Suppressor macrophage treated with lipopolysaccharide for 4 hours (primary cell): ENCODE measurements at regions not wholly inside any gene's neighbourhood (a gene's known extent, or its start where the extent isn't known, plus 50 kb on each side); places are given as distances from the start of the nearest gene placed in this dataset.
"Not testable (repeated sequence)": the region's sequence is repeated elsewhere in the genome, so short reads cannot be mapped to it uniquely, and the experiment has no call there.

Experiments used
- DNase-seq: peaks from one replicate; pipeline ENCODE4 v3.0.0-alpha.2; 2020

GRCh38 chr1:101485712-101486111 lies 248.9 kb downstream of the S1PR1 start:
- DNase-seq, result no peak

GRCh38 chr1:101492144-101492543 lies 255.3 kb downstream of the S1PR1 start:
- DNase-seq, result peak; percentile 2

DNA sequence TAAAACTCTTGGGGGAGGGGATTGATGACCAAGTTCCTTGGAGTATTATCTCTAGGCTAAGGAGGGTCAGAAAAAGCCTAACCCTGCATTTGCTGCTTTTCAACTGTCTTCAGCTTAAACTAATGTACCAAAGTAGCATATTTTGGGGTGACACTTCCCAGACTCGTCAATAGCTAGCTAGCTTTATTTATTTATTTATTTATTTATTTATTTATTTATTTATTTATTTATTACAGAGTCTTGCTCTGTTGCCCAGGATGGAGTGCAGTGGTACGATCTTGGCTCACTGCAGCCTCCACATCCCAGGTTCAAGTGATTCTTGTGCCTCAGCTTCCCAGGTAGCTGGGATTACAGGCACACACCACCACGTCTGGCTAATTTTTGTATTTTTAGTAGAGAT lies 257.1 kb downstream of the S1PR1 start:
- not testable (repeated sequence) for DNase-seq

DNA sequence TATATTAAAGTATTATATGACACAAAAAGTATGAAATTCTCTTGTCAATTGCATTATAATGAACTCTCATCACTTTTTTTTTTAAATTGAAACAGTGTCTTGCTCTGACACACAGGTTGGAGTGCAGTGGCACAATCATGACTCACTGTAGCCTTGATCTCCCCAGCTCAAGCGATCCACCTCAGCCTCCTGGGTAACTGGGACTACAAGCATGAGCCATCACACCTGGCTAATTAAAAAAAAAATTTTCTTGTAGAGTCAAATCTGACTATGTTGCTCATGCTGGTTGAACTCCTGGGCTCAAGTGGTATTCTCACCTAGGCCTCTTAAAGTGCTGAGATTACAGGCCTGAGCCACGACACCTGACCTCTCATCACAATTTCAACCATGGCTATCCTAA lies 259.3 kb downstream of the S1PR1 start:
- DNase-seq, result no peak

GRCh38 chr1:101497881-101498559 lies 261.2 kb downstream of the S1PR1 start:
- DNase-seq, result no peak

- peak; percentile 22 for DNase-seq
Observed at GRCh38 chr1:101504106-101504505, 267.3 kb downstream of the S1PR1 start.

DNA sequence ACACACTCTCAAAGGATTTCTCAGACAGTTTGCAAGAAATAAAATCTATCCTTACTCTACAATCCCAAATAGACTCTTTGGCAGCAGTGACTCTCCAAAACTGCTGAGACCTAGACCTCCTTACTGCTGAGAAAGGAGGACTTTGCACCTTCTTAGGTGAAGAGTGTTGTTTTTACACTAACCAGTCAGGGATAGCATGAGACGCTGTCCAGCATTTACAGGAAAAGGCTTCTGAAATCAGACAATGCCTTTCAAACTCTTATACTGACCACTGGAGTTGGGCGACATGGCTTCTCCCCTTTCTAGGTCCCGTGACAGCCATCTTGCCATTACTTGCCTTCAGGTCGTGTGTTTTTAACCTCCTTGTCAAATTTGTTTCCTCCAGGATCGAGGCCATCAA lies 268.4 kb downstream of the S1PR1 start:
- DNase-seq, result not testable (repeated sequence)

GRCh38 chr1:101506541-101507164 lies 269.8 kb downstream of the S1PR1 start:
- peak; percentile 72 for DNase-seq

DNA sequence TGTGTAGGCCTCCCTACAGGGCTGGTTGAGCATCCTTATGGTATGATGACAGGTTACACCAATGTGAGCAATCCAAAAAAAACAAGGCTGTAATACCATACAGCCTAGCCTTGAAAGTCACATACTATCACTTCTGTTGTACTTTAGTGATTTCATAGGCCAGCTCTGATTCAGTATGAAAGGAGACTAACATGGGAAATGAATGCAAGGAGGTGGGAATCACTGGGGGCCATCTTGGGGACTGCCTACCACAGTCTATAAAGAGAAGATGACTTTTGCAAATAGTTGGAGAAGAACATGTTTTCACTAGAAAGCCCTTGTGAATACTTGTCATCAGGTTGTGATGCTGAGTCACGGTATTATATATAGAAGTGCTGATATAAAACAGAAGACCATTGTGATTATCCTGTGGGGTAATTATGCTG lies 270.7 kb downstream of the S1PR1 start:
- peak; percentile 6 for DNase-seq

- DNase-seq, result no peak
Observed at GRCh38 chr1:101508913-101509312, 272.1 kb downstream of the S1PR1 start.

- no peak for DNase-seq
Observed at GRCh38 chr1:101509370-101509769, 272.6 kb downstream of the S1PR1 start.

DNA sequence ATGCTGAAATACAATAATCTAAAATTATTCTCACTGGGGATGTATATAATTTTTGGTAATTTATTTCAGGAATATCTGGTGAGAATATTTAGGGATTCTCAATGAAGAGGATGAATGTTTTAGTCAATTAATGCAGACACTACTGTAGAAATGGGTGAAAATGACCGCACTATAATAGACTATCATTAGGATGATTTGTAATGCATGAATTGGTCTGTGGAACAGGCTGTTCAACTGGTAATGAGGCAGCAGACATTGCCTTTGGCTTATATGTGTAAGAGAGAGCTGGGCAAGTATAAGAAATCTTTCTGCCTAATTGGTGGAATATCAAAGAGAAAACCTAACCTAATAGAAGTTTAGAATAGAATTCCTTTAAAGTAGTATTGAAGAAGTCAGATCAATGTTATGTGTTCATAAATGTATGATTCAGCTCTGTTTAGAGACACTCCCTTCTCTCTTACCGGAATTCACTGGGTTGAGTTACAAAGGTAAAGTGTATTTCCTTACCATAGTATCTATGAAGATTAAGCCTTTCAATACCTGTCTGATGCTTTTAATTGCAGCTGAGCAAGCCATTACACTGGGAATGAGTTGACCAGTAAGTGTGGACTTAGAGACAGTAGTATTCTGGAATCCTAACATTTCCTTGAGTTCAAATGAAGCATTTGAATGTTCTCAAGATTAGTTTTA lies 274.5 kb downstream of the S1PR1 start:
- DNase-seq, result no peak

DNA sequence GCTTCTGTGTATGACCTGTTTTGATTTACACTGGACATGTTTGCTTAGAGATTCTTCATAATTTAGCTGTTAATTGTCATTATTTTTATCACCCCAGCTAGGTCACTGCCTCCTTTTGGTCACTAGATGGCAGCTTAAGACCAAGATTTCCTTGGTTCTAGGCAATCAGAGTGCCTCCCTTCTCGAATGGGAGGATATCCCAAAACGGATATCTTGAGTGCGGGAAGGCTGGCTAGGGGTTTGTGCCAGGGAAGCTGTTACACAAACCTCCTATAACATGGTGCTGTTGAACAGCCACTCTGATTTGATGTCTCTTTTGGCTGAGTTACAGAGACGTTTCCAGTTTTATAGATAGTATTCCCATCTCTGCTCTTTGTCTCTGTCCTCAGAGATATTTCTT lies 283.5 kb downstream of the S1PR1 start:
- peak; percentile 40 for DNase-seq

DNA sequence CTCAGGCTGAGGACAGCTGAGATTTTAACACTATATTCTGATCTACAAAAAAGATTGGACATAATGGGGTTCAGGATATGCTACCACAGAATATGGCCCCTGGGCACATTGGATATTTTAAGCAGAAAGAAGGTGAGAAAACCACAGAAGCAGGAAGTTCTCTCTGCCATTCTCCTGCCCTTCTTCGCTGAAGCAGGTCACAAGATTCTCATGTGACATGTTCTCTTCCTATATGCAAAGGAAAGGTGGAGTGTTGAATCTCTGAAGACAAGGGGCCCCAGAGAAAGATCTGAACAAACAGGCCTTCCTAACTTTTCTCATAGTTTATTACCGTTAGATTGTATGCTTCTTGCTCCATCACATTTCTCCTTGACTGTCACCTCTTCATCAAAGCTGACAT lies 285.7 kb downstream of the S1PR1 start:
- no peak for DNase-seq

GRCh38 chr1:101526813-101527212 lies 290.0 kb downstream of the S1PR1 start:
- no peak for DNase-seq

DNA sequence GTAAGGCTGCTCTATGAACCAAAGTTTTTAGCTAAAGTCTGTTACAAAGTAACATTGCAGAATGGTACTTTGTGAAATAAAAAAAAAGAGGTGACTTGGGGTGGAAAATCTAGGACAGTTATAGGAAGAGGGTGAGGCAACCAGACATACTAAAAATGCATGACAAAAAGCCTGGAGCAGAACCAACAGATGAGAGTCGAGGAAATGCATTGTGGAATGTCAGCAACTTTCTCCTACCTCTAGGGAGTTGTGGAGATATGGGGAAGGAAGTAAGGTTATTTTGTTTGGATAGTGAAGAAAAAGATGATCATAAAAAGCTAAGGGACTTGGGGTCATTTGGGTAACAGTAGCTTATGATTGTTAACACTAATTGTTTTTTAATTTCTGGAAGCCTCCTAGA lies 295.6 kb downstream of the S1PR1 start:
- no peak for DNase-seq

DNA sequence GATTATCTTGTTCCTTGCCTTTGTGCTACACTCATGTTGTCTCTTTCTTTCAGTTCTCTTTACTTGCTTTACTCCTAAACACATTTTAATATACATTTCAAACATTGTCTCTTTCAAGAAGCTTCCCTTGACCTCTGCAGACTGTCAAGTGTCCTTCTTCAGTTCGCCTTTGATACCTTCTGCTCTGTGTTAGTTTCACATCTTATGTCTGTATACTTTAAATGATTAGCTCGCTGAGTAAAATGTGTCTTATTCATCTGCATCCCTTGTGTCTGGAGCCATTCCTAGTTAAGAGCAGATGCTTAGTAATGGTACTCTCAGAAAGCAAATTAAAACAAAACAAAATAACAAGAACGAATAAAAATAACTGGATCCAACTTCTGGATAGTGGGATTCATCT lies 303.3 kb downstream of the S1PR1 start:
- DNase-seq, result no peak

- DNase-seq, result no peak
Observed at GRCh38 chr1:101546885-101547284, 310.1 kb downstream of the S1PR1 start.

- no peak for DNase-seq
Observed at GRCh38 chr1:101547357-101547756, 310.5 kb downstream of the S1PR1 start.

DNA sequence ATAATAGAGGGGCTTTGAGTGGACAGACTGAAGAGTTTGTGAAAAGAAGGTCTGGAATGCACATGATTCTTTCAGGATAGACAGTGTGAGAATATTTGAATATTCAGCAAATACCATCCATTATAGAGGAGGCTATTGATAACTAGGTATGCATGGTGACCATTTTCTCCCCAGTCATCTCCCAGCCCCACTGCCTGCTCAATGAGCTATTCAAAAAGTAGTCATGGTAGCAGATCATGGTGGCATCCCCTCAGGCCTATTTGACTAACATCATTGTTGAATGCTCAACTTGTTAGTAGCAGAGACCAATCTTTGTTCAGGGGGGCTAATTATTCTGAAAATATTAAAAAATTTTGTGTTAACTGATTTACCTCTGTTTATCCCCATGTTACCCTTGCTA lies 311.6 kb downstream of the S1PR1 start:
- no peak for DNase-seq

- no peak for DNase-seq
Observed at GRCh38 chr1:101550581-101550980, 313.8 kb downstream of the S1PR1 start.

DNA sequence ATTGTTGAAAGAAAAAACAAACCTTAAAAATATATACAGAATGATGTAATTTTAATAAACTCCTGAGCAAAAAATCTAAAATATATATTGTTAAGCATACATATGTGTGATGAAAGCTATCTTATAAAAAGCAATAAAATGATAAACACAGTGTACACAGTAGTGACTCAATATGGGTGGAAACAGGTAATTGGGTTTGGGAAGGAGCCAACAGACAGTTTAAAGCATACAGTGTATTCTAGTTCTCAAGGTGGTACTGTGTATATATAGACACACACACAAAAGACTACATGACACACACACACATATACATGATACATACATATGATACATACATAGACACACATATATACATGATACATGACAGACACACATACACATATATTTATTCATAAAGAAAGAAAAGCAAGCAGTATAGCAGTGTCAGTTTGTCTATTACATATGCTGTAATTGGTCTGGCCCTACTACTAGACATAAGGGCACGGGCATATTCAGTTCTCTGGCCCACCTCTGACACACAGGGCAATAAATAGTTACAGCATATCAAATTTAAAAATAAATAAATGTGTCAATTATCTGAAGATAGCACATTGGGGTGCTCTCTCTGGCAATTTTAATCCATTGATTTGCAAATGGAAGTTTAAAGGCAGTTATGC lies 330.2 kb downstream of the S1PR1 start:
- DNase-seq, result no peak

- DNase-seq, result peak; percentile 42
Observed at GRCh38 chr1:101567582-101568189, 330.9 kb downstream of the S1PR1 start.
